Mucosa of stomach (tissue), 1 donor: ENCODE measurements at regions not wholly inside any gene's neighbourhood (a gene's known extent, or its start where the extent isn't known, plus 50 kb on each side); places are given as distances from the start of the nearest gene placed in this dataset.
"Not testable (repeated sequence)": the region's sequence is repeated elsewhere in the genome, so short reads cannot be mapped to it uniquely, and the experiment has no call there.

Experiments
- H3K27me3 ChIP-seq: one replicate; pipeline ENCODE4 v1.7.0; 2013; ENCODE audit warnings: mild to moderate bottlenecking, low read length; ENCODE audit not compliant: control insufficient read depth, insufficient read depth
- H3K36me3 ChIP-seq: one replicate; pipeline ENCODE4 v1.7.0; 2013; ENCODE audit warnings: low read length; ENCODE audit not compliant: control insufficient read depth, insufficient read depth
- H3K4me1 ChIP-seq: one replicate; pipeline ENCODE4 v1.7.0; 2013; ENCODE audit warnings: mild to moderate bottlenecking, low read length; ENCODE audit not compliant: control insufficient read depth, insufficient read depth
- H3K4me3 ChIP-seq: one replicate; pipeline ENCODE4 v1.7.0; 2013; ENCODE audit warnings: low read length
- H3K9ac ChIP-seq: one replicate; pipeline ENCODE4 v1.7.0; 2013; ENCODE audit warnings: mild to moderate bottlenecking, low read length, moderate library complexity
- H3K9me3 ChIP-seq: one replicate; pipeline ENCODE4 v1.7.0; 2013; ENCODE audit warnings: mild to moderate bottlenecking, low read length, moderate library complexity; ENCODE audit not compliant: control insufficient read depth
- donor health status: Pancreatic carcinoma.

- Histone ChIP-seq H3K4me1 (no peaks in the 10 kb centered on the region), H3K27me3 (no peaks in the 10 kb centered on the region), H3K4me3 (no peak overlapping the region), H3K9me3 (no peaks in the 10 kb centered on the region), H3K36me3 (no peaks in the 10 kb centered on the region), H3K9ac (no peak overlapping the region)
Measured at GRCh38 chr5:116887104-116887503, 312.5 kb upstream of the SEMA6A start.

- no peak overlapping the region for H3K4me3 ChIP-seq
- H3K9ac ChIP-seq: no peak overlapping the region
- no peaks in the 10 kb centered on the region for H3K27me3 ChIP-seq
- H3K4me1 ChIP-seq: no peaks in the 10 kb centered on the region
- no peaks in the 10 kb centered on the region for H3K36me3 ChIP-seq
- H3K9me3 ChIP-seq: no peaks in the 10 kb centered on the region
Measured at GRCh38 chr5:116885825-116886224, 311.2 kb upstream of the SEMA6A start.

GRCh38 chr5:116883875-116884274, 309.3 kb upstream of the SEMA6A start:
- Histone ChIP-seq H3K9ac (no peak overlapping the region), H3K27me3 (no peaks in the 10 kb centered on the region), H3K4me3 (no peak overlapping the region), H3K36me3 (no peaks in the 10 kb centered on the region), H3K9me3 (no peaks in the 10 kb centered on the region), H3K4me1 (no peaks in the 10 kb centered on the region)

- no peaks in the 10 kb centered on the region for H3K36me3 ChIP-seq
- H3K27me3 ChIP-seq: no peaks in the 10 kb centered on the region
- H3K9me3 ChIP-seq: no peaks in the 10 kb centered on the region
- no peaks in the 10 kb centered on the region for H3K4me1 ChIP-seq
- H3K4me3 ChIP-seq: no peak overlapping the region
- no peak overlapping the region for H3K9ac ChIP-seq
Measured at GRCh38 chr5:116881921-116882531, 307.4 kb upstream of the SEMA6A start.

GRCh38 chr5:116880601-116881000, 306.0 kb upstream of the SEMA6A start:
- Histone ChIP-seq H3K4me3 (no peak overlapping the region), H3K9me3 (no peaks in the 10 kb centered on the region), H3K36me3 (no peaks in the 10 kb centered on the region), H3K27me3 (no peaks in the 10 kb centered on the region), H3K9ac (no peak overlapping the region), H3K4me1 (no peaks in the 10 kb centered on the region)

GRCh38 chr5:116880150-116880549, 305.5 kb upstream of the SEMA6A start:
- H3K4me1 ChIP-seq: no peaks in the 10 kb centered on the region
- H3K9ac ChIP-seq: no peak overlapping the region
- no peaks in the 10 kb centered on the region for H3K36me3 ChIP-seq
- no peak overlapping the region for H3K4me3 ChIP-seq
- no peaks in the 10 kb centered on the region for H3K9me3 ChIP-seq
- H3K27me3 ChIP-seq: no peaks in the 10 kb centered on the region

GRCh38 chr5:116876240-116876840, 301.7 kb upstream of the SEMA6A start:
- Histone ChIP-seq H3K27me3 (no peaks in the 10 kb centered on the region), H3K9ac (no peak overlapping the region), H3K4me1 (no peaks in the 10 kb centered on the region), H3K4me3 (no peak overlapping the region), H3K36me3 (no peaks in the 10 kb centered on the region), H3K9me3 (no peaks in the 10 kb centered on the region)

GRCh38 chr5:116872986-116873385, 298.4 kb upstream of the SEMA6A start:
- Histone ChIP-seq H3K27me3 (no peaks in the 10 kb centered on the region), H3K9me3 (no peaks in the 10 kb centered on the region), H3K4me1 (no peaks in the 10 kb centered on the region), H3K9ac (no peak overlapping the region), H3K36me3 (no peaks in the 10 kb centered on the region), H3K4me3 (no peak overlapping the region)

GRCh38 chr5:116872486-116872885, 297.9 kb upstream of the SEMA6A start:
- Histone ChIP-seq H3K4me3 (no peak overlapping the region), H3K27me3 (no peaks in the 10 kb centered on the region), H3K9me3 (no peaks in the 10 kb centered on the region), H3K9ac (no peak overlapping the region), H3K36me3 (no peaks in the 10 kb centered on the region), H3K4me1 (no peaks in the 10 kb centered on the region)

- H3K9me3 ChIP-seq, H3K9ac ChIP-seq, H3K27me3 ChIP-seq, H3K4me3 ChIP-seq, H3K4me1 ChIP-seq, H3K36me3 ChIP-seq: not testable (repeated sequence)
Measured at GRCh38 chr5:116867825-116868224, 293.2 kb upstream of the SEMA6A start.

- H3K27me3 ChIP-seq: no peaks in the 10 kb centered on the region
- H3K36me3 ChIP-seq: no peaks in the 10 kb centered on the region
- H3K4me1 ChIP-seq: no peaks in the 10 kb centered on the region
- H3K4me3 ChIP-seq: no peak overlapping the region
- no peak overlapping the region for H3K9ac ChIP-seq
- no peaks in the 10 kb centered on the region for H3K9me3 ChIP-seq
Measured at GRCh38 chr5:116865651-116866050, 291.0 kb upstream of the SEMA6A start.

GRCh38 chr5:116864838-116865190, 290.2 kb upstream of the SEMA6A start:
- no peak overlapping the region for H3K9ac ChIP-seq
- H3K36me3 ChIP-seq: no peaks in the 10 kb centered on the region
- H3K9me3 ChIP-seq: no peaks in the 10 kb centered on the region
- H3K4me3 ChIP-seq: no peak overlapping the region
- H3K27me3 ChIP-seq: no peaks in the 10 kb centered on the region
- no peaks in the 10 kb centered on the region for H3K4me1 ChIP-seq
